GM23338 (cell line): ENCODE measurements at regions not wholly inside any gene's neighbourhood (a gene's known extent, or its start where the extent isn't known, plus 50 kb on each side); places are given as distances from the start of the nearest gene placed in this dataset.

ENCODE experiments used
- ATAC-seq: fragments of 200-7000 bp; cut with Tn5 transposase; 3 replicates; pipeline ENCODE4 v1.9.1; 2020
- DNase-seq: peaks from one replicate; pipeline ENCODE4 v3.0.0-alpha.2; 2015; ENCODE audit warnings: low spot score
- H2AFZ ChIP-seq: fragments of 200-600 bp; sonication (generic); 2 replicates; pipeline ENCODE4 v1.8.0; 2016; ENCODE audit warnings: antibody characterized with exemption, mild to moderate bottlenecking, moderate library complexity
- H3F3A ChIP-seq: fragments of 200-600 bp; sonication (generic); replicated peaks from 2 replicates; pipeline ENCODE4 v1.8.0; 2017; ENCODE audit warnings: antibody characterized with exemption, mixed run types, low read depth
- H3K27ac ChIP-seq: fragments of 200-600 bp; sonication (generic); 2 replicates; pipeline ENCODE4 v1.6.1; 2016; ENCODE audit warnings: low read depth
- H3K27me3 ChIP-seq: fragments of 200-600 bp; sonication (generic); 2 replicates; pipeline ENCODE4 v1.8.0; 2016; ENCODE audit warnings: mild to moderate bottlenecking, mixed run types, moderate library complexity; ENCODE audit not compliant: insufficient read depth
- H3K36me3 ChIP-seq: fragments of 200-600 bp; sonication (generic); 2 replicates; pipeline ENCODE4 v1.8.0; 2016; ENCODE audit warnings: mild to moderate bottlenecking; ENCODE audit not compliant: insufficient read depth
- H3K4me1 ChIP-seq: fragments of 200-600 bp; sonication (generic); 2 replicates; pipeline ENCODE4 v1.8.0; 2016; ENCODE audit warnings: mild to moderate bottlenecking, moderate library complexity; ENCODE audit not compliant: insufficient read depth
- H3K4me2 ChIP-seq: fragments of 200-600 bp; sonication (generic); 2 replicates; pipeline ENCODE4 v1.7.1; 2017; ENCODE audit warnings: mixed run types
- H3K4me3 ChIP-seq: fragments of 200-600 bp; sonication (generic); 2 replicates; pipeline ENCODE4 v1.6.1; 2016; ENCODE audit warnings: mixed run types
- H3K79me2 ChIP-seq: fragments of 200-600 bp; sonication (generic); replicated peaks from 2 replicates; pipeline ENCODE4 v1.8.0; 2017; ENCODE audit warnings: mild to moderate bottlenecking; ENCODE audit not compliant: insufficient read depth
- H3K9me2 ChIP-seq: fragments of 200-600 bp; sonication (generic); 2 replicates; pipeline ENCODE4 v1.8.0; 2017; ENCODE audit not compliant: insufficient read depth
- H4K20me1 ChIP-seq: fragments of 200-600 bp; sonication (generic); replicated peaks from 2 replicates; pipeline ENCODE4 v1.8.0; 2017; ENCODE audit warnings: mild to moderate bottlenecking; ENCODE audit not compliant: insufficient read depth
- H3K27ac Mint-ChIP-seq: 2 replicates; pipeline ENCODE4 v1.8.0; 2020; ENCODE audit warnings: inconsistent platforms, mild to moderate bottlenecking, moderate library complexity, mixed read lengths
- H3K27me3 Mint-ChIP-seq: 3 replicates; pipeline ENCODE4 v1.8.0; 2022; ENCODE audit warnings: low read depth, mild to moderate bottlenecking, moderate library complexity, mixed read lengths, inconsistent platforms; ENCODE audit not compliant: insufficient read depth, poor library complexity
- H3K36me3 Mint-ChIP-seq: 3 replicates; pipeline ENCODE4 v1.8.0; 2021; ENCODE audit warnings: low read depth, mild to moderate bottlenecking, inconsistent platforms, moderate library complexity, mixed read lengths
- H3K4me1 Mint-ChIP-seq: 3 replicates; pipeline ENCODE4 v1.8.0; 2020; ENCODE audit warnings: mild to moderate bottlenecking, inconsistent platforms, mixed read lengths
- H3K4me3 Mint-ChIP-seq: 3 replicates; pipeline ENCODE4 v1.8.0; 2021; ENCODE audit warnings: moderate library complexity, mild to moderate bottlenecking, inconsistent platforms, mixed read lengths
- H3K9me3 Mint-ChIP-seq: 3 replicates; pipeline ENCODE4 v1.8.0; 2020; ENCODE audit warnings: moderate library complexity, mild to moderate bottlenecking, inconsistent platforms, mixed read lengths
- CREB1 ChIP-seq: fragments of 250-450 bp; sonication (Bioruptor Pico); IDR thresholded peaks from 2 replicates; pipeline ENCODE4 v1.5.0; 2020; ENCODE audit warnings: low read depth, mild to moderate bottlenecking, moderate library complexity
- EZH2 ChIP-seq: fragments of 200-600 bp; sonication (generic); IDR thresholded peaks from one replicate; pipeline ENCODE4 v1.8.0; 2017; ENCODE audit warnings: antibody characterized with exemption, mild to moderate bottlenecking, low read depth; ENCODE audit not compliant: unreplicated experiment
- EZH2phosphoT487 ChIP-seq: fragments of 200-600 bp; sonication (generic); IDR thresholded peaks from one replicate; pipeline ENCODE4 v1.8.1; 2018; ENCODE audit warnings: antibody characterized with exemption; ENCODE audit not compliant: unreplicated experiment
- JUNB ChIP-seq: IDR thresholded peaks from one replicate; pipeline ENCODE4 v1.6.1; 2016; ENCODE audit warnings: antibody characterized with exemption; ENCODE audit not compliant: unreplicated experiment
- NANOG ChIP-seq: IDR thresholded peaks from 2 replicates; pipeline ENCODE4 v1.6.1; 2016; ENCODE audit warnings: antibody characterized with exemption, borderline replicate concordance
- POLR2AphosphoS5 ChIP-seq: IDR thresholded peaks from 2 replicates; pipeline ENCODE4 v1.6.1; 2016; ENCODE audit warnings: antibody characterized with exemption, low read depth
- STAT1 ChIP-seq: IDR thresholded peaks from one replicate; pipeline ENCODE4 v1.6.1; 2016; ENCODE audit warnings: antibody characterized with exemption; ENCODE audit not compliant: unreplicated experiment
- ZNF331 ChIP-seq: fragments of 250-450 bp; sonication (Bioruptor Pico); IDR thresholded peaks from 2 replicates; pipeline ENCODE4 v1.5.0; 2020; ENCODE audit warnings: low read depth, mild to moderate bottlenecking, moderate library complexity
- ZNF462 ChIP-seq: fragments of 250-450 bp; sonication (Bioruptor Pico); IDR thresholded peaks from 2 replicates; pipeline ENCODE4 v1.5.0; 2020; ENCODE audit warnings: mild to moderate bottlenecking, moderate library complexity
- TF ChIP-seq, protein P1 (sequence below), 2 experiments: fragments of 200-600 bp in 1 of 2; sonication (generic) in 1 of 2; conservative IDR thresholded peaks; 2 replicates each; pipeline versions ENCODE4 v1.5.1 to v1.6.1; 2016 to 2017; ENCODE audit warnings: antibody characterized with exemption in 2 of 2, low read depth in 2 of 2, mild to moderate bottlenecking in 2 of 2, moderate library complexity in 1 of 2
- TF ChIP-seq, protein P2 (sequence below): IDR thresholded peaks from one replicate; pipeline ENCODE4 v1.6.1; 2018; ENCODE audit warnings: antibody characterized with exemption; ENCODE audit not compliant: unreplicated experiment

DNA sequence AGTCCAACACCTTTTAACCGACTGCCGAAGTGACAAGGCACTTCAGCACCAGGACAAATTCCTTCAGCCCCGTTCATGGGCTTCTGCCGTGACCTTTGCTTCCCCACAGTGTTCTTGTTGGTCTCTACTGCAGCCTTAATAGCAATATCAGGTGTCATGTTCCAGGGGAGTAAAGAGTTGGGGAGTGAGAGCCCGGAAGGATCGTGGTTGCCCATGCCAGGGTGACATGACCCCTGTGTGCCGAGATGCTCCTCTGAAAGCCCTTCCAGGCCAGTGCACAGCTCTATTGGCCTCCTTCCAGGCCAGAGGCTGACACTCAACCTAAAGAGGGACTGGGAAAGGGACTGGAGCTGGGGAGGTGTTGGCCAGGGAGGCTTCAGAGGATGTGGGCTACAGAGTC is 279.2 kb downstream of the CYRIA start (continued):
- no peak for TF ChIP-seq ZNF462 (CRISPR knock-in tag)
- TF ChIP-seq ZNF331 (CRISPR knock-in tag) = no peak
- no peak for TF ChIP-seq JUNB
- TF ChIP-seq EZH2phosphoT487 = no peak
- TF ChIP-seq NANOG = no peak

GRCh38 chr2:16386031-16386430 is 279.6 kb downstream of the CYRIA start:
- H3K27ac ChIP-seq = no peak overlapping the region
- ATAC-seq (no peak), DNase-seq (no peak)
- no peaks in the 10 kb centered on the region for H3K79me2 ChIP-seq
- H3K4me2 ChIP-seq = no peak overlapping the region
- no peaks in the 10 kb centered on the region for H3F3A ChIP-seq
- H3K4me3 Mint-ChIP-seq = no peak overlapping the region
- no peaks in the 10 kb centered on the region for H3K9me2 ChIP-seq
- H3K27ac Mint-ChIP-seq = no peak overlapping the region
- H4K20me1 ChIP-seq = no peaks in the 10 kb centered on the region
- no peak overlapping the region for H2AFZ ChIP-seq
- no peaks in the 10 kb centered on the region for H3K4me1 ChIP-seq
- no peaks in the 10 kb centered on the region for H3K36me3 Mint-ChIP-seq
- H3K4me1 Mint-ChIP-seq = peaks cover 3% of the 10 kb centered on the region; the same call in 2 of the 3 replicates
- H3K36me3 ChIP-seq = no peaks in the 10 kb centered on the region
- no peaks in the 10 kb centered on the region for H3K27me3 ChIP-seq
- no peak overlapping the region for H3K4me3 ChIP-seq
- H3K9me3 Mint-ChIP-seq = no peaks in the 10 kb centered on the region
- no peaks in the 10 kb centered on the region for H3K27me3 Mint-ChIP-seq
- TF ChIP-seq NANOG (no peak), POLR2AphosphoS5 (no peak), STAT1 (no peak), EZH2 (no peak), ZNF331 (CRISPR knock-in tag) (no peak), EZH2phosphoT487 (no peak), CREB1 (CRISPR knock-in tag) (no peak)
- TF ChIP-seq, protein P1, sequence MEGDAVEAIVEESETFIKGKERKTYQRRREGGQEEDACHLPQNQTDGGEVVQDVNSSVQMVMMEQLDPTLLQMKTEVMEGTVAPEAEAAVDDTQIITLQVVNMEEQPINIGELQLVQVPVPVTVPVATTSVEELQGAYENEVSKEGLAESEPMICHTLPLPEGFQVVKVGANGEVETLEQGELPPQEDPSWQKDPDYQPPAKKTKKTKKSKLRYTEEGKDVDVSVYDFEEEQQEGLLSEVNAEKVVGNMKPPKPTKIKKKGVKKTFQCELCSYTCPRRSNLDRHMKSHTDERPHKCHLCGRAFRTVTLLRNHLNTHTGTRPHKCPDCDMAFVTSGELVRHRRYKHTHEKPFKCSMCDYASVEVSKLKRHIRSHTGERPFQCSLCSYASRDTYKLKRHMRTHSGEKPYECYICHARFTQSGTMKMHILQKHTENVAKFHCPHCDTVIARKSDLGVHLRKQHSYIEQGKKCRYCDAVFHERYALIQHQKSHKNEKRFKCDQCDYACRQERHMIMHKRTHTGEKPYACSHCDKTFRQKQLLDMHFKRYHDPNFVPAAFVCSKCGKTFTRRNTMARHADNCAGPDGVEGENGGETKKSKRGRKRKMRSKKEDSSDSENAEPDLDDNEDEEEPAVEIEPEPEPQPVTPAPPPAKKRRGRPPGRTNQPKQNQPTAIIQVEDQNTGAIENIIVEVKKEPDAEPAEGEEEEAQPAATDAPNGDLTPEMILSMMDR (conservative IDR thresholded peaks at IDR 0.05; ENCODE audit: low read depth in 2 of 2) = no peak
- TF ChIP-seq, protein P2, sequence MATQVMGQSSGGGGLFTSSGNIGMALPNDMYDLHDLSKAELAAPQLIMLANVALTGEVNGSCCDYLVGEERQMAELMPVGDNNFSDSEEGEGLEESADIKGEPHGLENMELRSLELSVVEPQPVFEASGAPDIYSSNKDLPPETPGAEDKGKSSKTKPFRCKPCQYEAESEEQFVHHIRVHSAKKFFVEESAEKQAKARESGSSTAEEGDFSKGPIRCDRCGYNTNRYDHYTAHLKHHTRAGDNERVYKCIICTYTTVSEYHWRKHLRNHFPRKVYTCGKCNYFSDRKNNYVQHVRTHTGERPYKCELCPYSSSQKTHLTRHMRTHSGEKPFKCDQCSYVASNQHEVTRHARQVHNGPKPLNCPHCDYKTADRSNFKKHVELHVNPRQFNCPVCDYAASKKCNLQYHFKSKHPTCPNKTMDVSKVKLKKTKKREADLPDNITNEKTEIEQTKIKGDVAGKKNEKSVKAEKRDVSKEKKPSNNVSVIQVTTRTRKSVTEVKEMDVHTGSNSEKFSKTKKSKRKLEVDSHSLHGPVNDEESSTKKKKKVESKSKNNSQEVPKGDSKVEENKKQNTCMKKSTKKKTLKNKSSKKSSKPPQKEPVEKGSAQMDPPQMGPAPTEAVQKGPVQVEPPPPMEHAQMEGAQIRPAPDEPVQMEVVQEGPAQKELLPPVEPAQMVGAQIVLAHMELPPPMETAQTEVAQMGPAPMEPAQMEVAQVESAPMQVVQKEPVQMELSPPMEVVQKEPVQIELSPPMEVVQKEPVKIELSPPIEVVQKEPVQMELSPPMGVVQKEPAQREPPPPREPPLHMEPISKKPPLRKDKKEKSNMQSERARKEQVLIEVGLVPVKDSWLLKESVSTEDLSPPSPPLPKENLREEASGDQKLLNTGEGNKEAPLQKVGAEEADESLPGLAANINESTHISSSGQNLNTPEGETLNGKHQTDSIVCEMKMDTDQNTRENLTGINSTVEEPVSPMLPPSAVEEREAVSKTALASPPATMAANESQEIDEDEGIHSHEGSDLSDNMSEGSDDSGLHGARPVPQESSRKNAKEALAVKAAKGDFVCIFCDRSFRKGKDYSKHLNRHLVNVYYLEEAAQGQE = no peak
